GM21717 (cell line): ENCODE measurements at regions not wholly inside any gene's neighbourhood (a gene's known extent, or its start where the extent isn't known, plus 50 kb on each side); places are given as distances from the start of the nearest gene placed in this dataset.

Experiments used
- ATAC-seq: cut with Tn5 transposase; IDR thresholded peaks from one replicate; pipeline ENCODE4 v1.9.1; 2021; ENCODE audit warnings: mild to moderate bottlenecking, moderate library complexity; ENCODE audit not compliant: unreplicated experiment

GRCh38 chr1:199303035-199303434 is 664.2 kb downstream of the PTPRC start:
- no peak for ATAC-seq

GRCh38 chr1:199305053-199305452 is 666.2 kb downstream of the PTPRC start:
- ATAC-seq = no peak

GRCh38 chr1:199307496-199308264 is 668.8 kb downstream of the PTPRC start:
- no peak for ATAC-seq

GRCh38 chr1:199308349-199308846 is 669.6 kb downstream of the PTPRC start:
- peak; percentile 83 for ATAC-seq

- no peak for ATAC-seq
Observed at GRCh38 chr1:199310708-199311107, 671.9 kb downstream of the PTPRC start.

- ATAC-seq = no peak
Observed at GRCh38 chr1:199311478-199312262, 672.8 kb downstream of the PTPRC start.

GRCh38 chr1:199312626-199313025 is 673.8 kb downstream of the PTPRC start:
- ATAC-seq = no peak

GRCh38 chr1:199313444-199313843 is 674.6 kb downstream of the PTPRC start:
- no peak for ATAC-seq

- no peak for ATAC-seq
Observed at GRCh38 chr1:199319341-199319740, 680.5 kb downstream of the PTPRC start.

- ATAC-seq = no peak
Observed at GRCh38 chr1:199322278-199322677, 683.4 kb downstream of the PTPRC start.

GRCh38 chr1:199333180-199333579 is 694.3 kb upstream of the NR5A2 start:
- no peak for ATAC-seq

GRCh38 chr1:199335496-199335895 is 692.0 kb upstream of the NR5A2 start:
- ATAC-seq = no peak

- ATAC-seq = no peak
Observed at GRCh38 chr1:199336745-199337640, 690.5 kb upstream of the NR5A2 start.

GRCh38 chr1:199338760-199339159 is 688.8 kb upstream of the NR5A2 start:
- no peak for ATAC-seq

- no peak for ATAC-seq
Observed at GRCh38 chr1:199352351-199352750, 675.2 kb upstream of the NR5A2 start.

GRCh38 chr1:199353906-199354305 is 673.6 kb upstream of the NR5A2 start:
- no peak for ATAC-seq

GRCh38 chr1:199356561-199356960 is 670.9 kb upstream of the NR5A2 start:
- no peak for ATAC-seq

GRCh38 chr1:199357599-199357998 is 669.9 kb upstream of the NR5A2 start:
- ATAC-seq = no peak

GRCh38 chr1:199362996-199363395 is 664.5 kb upstream of the NR5A2 start:
- ATAC-seq = no peak

- ATAC-seq = no peak
Observed at GRCh38 chr1:199373139-199373538, 654.4 kb upstream of the NR5A2 start.

- ATAC-seq = no peak
Observed at GRCh38 chr1:199377211-199377610, 650.3 kb upstream of the NR5A2 start.
